GM18519 (cell line): ENCODE measurements at regions not wholly inside any gene's neighbourhood (a gene's known extent, or its start where the extent isn't known, plus 50 kb on each side); places are given as distances from the start of the nearest gene placed in this dataset.

Source experiments
- ATAC-seq: cut with Tn5 transposase; IDR thresholded peaks from one replicate; pipeline ENCODE4 v1.9.1; 2021; ENCODE audit warnings: mild to moderate bottlenecking, moderate library complexity; ENCODE audit not compliant: unreplicated experiment, low FRiP score

GRCh38 chr2:133802409-133803039, 234.3 kb upstream of the NCKAP5 start:
- ATAC-seq: no peak

DNA sequence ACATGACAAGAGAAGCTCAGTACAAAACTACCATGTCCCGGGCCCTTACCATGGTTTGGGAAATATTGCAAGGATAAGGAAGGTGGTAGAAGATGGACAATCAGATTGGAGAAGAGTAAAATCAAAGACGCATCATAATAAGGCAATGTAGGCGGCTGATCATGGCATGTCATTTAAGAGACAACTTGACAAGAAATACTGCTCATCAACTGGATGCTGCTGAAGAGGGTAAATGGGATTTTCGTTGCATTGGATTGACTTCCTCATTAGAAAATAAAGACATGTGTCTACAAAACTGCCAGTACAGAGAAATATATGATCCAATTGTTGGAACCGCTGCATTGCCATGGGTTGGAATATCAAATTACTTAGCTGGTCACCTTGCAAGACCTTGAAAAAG, 238.3 kb upstream of the NCKAP5 start:
- no peak for ATAC-seq

GRCh38 chr2:133809485-133809884, 241.2 kb upstream of the NCKAP5 start:
- ATAC-seq: no peak

DNA sequence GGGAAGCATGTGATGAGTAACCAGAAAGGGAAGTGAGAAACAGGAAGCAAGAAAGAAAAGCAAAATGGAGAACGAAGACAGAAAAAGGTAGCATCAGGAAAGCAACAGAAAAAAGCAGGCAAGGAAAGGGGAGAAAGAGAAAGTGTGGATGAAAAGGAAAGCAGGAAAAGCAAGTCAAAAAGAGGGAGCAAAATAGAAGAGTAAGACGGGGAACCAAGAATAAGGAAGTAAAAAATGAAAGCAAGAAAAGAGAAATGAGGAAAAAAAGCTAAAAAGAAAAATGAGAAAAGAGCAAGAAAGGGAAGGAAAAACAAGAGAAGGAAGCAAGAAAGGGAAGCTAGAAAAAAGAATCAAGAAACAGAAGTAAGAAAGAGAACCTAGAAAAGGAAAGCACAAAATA, 242.3 kb upstream of the NCKAP5 start:
- ATAC-seq: no peak

DNA sequence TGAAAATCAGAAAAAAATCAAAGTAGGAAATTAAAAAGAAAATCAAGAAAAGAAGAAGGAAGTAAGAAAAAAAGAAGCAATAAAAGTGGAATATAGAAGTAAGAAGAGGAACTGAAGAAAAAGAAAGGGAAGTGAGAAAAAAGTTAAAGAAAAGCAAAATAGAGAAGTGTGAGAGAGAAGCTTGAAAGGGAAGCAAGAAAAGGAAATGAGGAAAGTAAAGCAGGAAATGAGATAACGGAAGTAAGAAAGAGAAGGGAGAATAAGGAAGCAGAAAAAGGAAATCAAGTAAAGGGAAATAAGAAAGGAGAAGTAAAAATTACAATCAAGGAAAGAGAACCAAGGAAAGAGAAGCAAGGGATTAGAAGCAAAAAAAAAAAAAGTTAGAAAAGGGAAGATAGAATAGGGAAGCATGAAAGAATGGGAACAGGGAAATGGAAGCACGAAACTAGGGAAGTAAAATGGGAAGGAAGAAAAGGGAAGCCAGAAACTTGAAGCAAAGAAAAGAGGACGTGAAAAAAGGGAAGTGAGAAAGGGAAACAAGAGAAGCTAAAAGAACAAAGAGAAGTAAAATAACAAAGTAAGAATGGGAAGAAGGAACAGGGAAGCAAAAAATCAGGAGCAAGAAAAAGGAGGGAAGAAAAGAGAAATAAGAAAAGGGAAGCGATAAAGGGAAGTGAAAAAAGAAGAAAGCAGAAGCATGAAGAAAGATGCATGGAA, 243.3 kb upstream of the NCKAP5 start:
- ATAC-seq: no peak

DNA sequence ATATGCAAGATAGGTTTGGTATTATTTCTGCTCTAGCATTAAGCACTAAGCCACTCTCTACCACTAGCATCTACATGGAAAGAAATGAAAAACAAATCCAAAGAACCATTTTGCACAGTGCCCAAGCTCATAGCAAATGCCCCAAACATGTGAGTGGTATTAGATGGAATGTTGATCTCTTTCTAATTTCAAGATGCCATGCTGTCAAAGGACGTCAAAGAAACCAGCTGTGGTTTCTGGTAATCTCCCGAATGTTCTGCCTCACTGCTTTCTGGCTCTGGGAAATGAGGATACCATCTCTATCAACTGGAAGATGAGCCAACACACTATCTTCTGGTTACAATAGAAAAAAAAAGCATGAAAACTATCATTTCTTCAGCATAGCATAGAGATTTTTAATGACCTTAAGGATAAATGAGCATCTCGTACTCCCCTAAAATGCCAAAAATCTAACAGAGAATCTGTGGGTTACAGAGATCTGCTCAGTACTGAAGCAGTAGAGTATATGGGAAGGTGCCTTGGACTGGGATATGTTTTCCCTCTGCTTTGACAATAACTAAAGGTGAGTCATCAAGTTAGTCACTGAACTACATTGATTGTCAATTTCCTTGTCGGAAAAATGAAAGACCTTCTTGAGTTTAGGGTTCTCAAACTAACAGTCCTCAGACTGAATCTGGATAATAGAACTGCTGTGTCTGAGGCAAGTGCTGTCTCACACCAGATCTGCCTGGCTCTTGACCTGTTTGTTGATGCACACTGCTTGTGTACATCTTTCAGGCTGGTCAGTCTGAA, 244.8 kb upstream of the NCKAP5 start:
- no peak for ATAC-seq

DNA sequence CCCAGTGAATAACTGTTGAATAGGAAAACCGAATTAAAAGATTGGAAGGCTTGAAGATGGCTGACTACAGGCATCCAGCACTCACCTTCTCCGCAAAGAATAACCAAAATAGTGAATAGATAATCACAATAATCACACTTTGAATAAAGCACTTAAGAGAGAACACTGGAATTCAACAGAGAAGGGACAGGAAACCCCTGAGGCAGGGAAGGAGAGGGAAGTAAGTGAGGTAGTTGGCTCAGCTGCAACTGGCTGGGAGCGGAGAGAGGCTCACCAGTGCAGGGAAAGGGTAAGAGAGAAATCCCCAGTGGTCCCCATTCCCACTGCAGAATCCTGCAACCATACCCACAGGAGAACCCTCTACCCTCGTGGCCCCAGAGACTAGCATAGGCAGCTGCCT, 246.6 kb upstream of the NCKAP5 start:
- no peak for ATAC-seq

DNA sequence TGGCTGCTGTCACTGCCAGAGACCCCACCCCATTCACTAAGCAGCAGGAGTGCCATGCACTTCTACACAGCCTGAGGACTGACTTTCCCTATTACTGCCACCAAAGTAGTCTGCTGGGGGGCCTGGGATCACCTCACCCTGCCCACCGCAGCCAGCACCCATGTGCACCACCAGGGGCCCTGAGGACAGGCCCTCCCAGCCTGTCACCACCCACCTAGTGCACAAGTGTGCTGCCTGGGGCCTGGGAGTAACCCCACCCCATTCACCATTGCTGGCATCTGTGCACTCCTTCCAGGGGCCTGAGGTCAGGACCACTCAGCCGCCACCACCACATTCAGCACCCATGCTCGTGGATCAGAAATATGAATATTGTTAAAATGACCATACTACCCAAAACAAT, 247.8 kb upstream of the NCKAP5 start:
- no peak for ATAC-seq

- no peak for ATAC-seq
These were observed 249.7 kb upstream of the NCKAP5 start for GRCh38 chr2:133817680-133818566.

- ATAC-seq: no peak
These were observed 250.4 kb upstream of the NCKAP5 start for GRCh38 chr2:133818661-133819060.

- no peak for ATAC-seq
These were observed 251.6 kb upstream of the NCKAP5 start for GRCh38 chr2:133819906-133820305.

GRCh38 chr2:133821107-133821760, 253.0 kb upstream of the NCKAP5 start:
- no peak for ATAC-seq

- ATAC-seq: no peak
These were observed 254.4 kb upstream of the NCKAP5 start for GRCh38 chr2:133822517-133823225.

DNA sequence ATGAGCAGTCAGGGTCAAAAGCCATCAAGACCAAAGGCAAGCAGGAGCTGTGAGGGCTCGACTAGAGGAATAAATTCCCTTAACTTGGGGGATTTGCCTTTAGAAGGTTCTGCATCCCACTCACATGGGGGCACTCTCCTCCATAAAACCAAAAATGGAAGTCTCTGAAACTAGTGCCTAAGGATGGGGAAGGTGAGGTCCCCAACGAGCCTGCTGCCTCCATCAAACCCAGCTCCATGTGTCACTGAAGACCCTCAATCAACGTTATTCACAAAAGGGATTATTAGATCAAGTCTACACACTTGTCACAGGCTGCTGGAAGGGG, 254.9 kb upstream of the NCKAP5 start:
- ATAC-seq: no peak

DNA sequence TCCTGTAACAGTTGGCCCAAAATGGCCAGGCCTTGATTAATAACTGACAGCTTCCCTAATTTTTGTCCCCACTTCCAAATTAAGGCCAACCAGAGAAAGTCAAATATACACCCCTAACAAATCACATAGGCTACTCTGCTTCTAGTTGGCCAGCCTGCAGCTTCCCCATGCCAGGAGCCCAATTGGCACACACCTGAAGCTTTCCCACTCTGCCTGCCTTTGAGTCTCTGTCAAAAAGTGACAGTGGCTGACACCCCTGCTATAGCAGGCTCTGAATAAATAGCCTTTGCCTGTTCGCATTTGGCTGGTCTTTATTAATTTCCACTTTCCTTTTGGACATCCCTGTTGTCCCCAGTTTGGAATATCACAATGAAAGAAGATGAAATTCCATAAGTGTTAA, 256.6 kb upstream of the NCKAP5 start:
- no peak for ATAC-seq

GRCh38 chr2:133825778-133826177, 257.5 kb upstream of the NCKAP5 start:
- no peak for ATAC-seq

- ATAC-seq: no peak
These were observed 260.6 kb upstream of the NCKAP5 start for GRCh38 chr2:133828913-133829312.

DNA sequence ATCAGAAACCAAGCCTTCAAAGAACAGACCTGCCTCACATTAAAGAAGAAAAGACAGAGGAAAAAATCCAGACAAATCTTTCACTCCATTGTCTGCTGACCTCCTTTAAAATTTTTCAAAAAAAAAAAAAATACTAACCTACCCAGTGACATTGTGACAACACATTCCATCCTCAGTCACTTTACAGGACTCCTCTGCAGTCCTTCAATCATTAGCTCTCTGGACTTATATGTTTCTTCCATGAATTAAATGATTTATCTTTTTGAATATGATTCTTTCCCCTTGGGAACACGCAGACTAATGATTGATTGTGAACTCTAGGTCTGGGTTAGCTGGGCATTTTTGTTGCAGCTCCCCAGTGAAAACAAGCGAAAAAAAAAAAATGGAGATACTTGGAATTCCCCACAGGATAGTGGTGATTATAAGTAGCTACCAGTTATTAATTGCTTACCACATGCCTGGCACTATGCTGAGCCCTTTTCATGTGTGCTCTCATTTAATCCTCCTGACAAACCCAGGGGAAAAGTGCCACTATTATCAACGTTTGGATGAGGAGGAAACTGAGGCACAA, 261.3 kb upstream of the NCKAP5 start:
- ATAC-seq: no peak

DNA sequence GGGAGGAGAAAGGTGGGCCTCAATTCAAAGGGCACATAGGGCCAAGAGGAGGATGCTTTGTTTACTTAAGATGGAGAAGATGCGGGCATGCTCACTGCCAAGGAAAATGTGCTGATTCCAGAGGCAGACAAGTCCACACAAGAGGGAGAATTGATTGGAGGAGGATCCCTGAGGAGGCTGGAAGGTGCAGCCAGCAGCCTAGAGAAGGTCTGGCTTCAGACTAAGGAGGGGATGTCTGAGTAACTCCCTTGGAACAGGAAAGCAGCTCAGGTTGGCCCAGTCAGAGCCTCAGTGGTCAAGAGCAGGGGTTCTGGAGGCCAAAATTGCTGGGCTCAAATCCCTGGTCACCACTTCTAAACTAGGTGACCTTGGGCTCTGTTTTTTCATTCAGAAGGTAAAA, 265.5 kb upstream of the NCKAP5 start:
- ATAC-seq: no peak
